Mucosa of stomach (tissue), 1 donor: ENCODE measurements at regions not wholly inside any gene's neighbourhood (a gene's known extent, or its start where the extent isn't known, plus 50 kb on each side); places are given as distances from the start of the nearest gene placed in this dataset.

Experiments used
- H3K27me3 ChIP-seq: one replicate; pipeline ENCODE4 v1.7.0; 2013; ENCODE audit warnings: mild to moderate bottlenecking, low read length; ENCODE audit not compliant: control insufficient read depth, insufficient read depth
- H3K36me3 ChIP-seq: one replicate; pipeline ENCODE4 v1.7.0; 2013; ENCODE audit warnings: low read length; ENCODE audit not compliant: control insufficient read depth, insufficient read depth
- H3K4me1 ChIP-seq: one replicate; pipeline ENCODE4 v1.7.0; 2013; ENCODE audit warnings: mild to moderate bottlenecking, low read length; ENCODE audit not compliant: control insufficient read depth, insufficient read depth
- H3K4me3 ChIP-seq: one replicate; pipeline ENCODE4 v1.7.0; 2013; ENCODE audit warnings: low read length
- H3K9ac ChIP-seq: one replicate; pipeline ENCODE4 v1.7.0; 2013; ENCODE audit warnings: mild to moderate bottlenecking, low read length, moderate library complexity
- H3K9me3 ChIP-seq: one replicate; pipeline ENCODE4 v1.7.0; 2013; ENCODE audit warnings: mild to moderate bottlenecking, low read length, moderate library complexity; ENCODE audit not compliant: control insufficient read depth
- donor health status: Pancreatic carcinoma.

DNA sequence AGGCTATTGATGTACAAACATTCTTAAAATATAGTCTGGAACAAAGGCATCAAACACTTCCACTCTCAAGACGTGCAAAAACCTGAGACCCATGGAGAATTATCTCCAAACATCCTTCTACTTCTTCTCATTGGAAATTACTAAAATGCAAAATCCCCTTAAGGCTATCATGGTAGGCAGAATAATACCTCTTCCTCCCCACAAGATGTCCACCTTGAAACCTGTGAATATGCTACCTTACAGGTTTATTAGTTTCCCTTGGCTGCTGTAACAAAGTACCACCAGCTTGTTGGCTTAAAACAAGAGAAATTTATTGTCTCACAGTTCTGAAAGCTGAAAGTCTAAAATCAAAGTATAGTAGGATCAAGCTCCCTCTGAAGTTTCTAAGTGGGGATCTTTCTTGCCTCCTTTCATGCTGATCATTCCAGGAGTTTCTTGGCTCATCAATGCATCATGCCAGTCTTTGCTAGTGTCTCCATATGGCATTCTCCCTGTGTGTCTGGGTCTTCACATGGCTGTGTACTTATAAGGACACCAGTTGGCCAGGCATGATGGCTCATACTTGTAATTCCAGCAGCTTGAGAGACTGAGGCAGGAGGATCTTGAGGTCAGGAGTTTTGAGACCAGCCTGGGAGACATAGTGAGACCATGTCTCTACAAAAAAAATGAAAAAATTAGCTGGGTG, 163.7 kb upstream of the NCK2 start:
- no peaks in the 10 kb centered on the region for H3K27me3 ChIP-seq
- H3K9me3 ChIP-seq, result no peaks in the 10 kb centered on the region
- no peaks in the 10 kb centered on the region for H3K36me3 ChIP-seq
- peaks cover 47% of the 10 kb centered on the region for H3K4me1 ChIP-seq
- H3K4me3 ChIP-seq, result no peak overlapping the region
- H3K9ac ChIP-seq, result no peak overlapping the region

DNA sequence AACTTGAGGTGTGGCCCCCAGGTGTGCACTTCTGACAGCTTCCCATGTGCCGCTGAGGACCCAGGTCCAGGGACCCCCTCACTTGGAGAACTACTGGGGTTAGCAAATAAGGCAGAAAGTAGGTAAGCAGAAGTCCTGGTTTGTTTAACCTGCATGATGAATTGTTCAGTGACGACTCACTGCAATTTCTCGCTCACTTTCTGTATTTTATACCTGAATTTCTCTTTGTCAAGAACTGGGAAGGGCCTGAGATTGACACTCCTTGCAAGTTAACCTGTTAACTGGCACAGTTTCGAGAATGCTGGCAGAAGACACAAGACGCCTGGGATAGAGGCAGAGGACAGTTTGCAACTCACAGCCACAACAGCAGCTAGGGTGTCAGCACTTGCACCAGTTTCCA, 164.5 kb upstream of the NCK2 start:
- H3K4me3 ChIP-seq, result no peak overlapping the region
- H3K9ac ChIP-seq, result no peak overlapping the region
- H3K27me3 ChIP-seq, result no peaks in the 10 kb centered on the region
- H3K4me1 ChIP-seq, result peaks cover 54% of the 10 kb centered on the region
- no peaks in the 10 kb centered on the region for H3K9me3 ChIP-seq
- H3K36me3 ChIP-seq, result no peaks in the 10 kb centered on the region

DNA sequence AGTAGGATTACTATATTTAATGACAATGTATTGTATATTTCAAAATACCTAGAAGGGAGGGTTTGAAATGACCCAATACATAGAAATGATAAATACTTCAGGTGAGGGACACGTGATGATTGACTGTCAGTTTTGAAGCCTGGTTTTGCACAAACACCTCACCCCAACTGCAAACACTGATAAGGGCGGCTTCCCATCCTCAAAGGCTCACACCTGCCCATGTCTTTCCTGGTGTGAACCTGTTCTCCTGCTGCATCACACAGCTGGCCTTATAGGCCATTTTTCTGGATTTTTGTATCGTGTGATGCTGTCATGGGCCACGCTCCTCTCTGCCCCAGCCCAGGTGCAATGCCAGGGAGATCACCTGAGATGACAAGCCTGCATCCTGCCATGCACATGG, 166.5 kb upstream of the NCK2 start:
- Histone ChIP-seq H3K9me3 (no peaks in the 10 kb centered on the region), H3K36me3 (no peaks in the 10 kb centered on the region), H3K4me3 (no peak overlapping the region), H3K9ac (no peak overlapping the region), H3K4me1 (peaks cover 48% of the 10 kb centered on the region), H3K27me3 (no peaks in the 10 kb centered on the region)

DNA sequence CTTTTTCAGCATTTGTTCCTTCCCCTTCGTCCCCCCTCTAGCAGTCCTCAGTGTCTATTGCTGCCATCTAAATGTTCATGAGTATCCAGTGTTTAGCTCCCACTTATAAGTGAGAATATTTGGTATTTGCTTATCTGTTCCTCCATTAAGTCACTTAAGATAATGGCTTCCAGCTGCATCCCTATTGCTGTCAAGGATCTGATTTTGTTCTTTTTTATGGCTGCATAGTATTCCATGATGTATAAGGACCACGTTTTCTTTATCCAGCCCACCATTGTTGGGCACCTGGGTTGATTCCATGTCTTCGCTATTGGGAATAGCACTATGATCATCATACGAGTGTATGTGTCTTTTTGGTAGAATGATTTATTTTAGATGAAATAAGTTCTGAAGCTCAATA, 166.9 kb upstream of the NCK2 start:
- Histone ChIP-seq H3K27me3 (no peaks in the 10 kb centered on the region), H3K4me1 (peaks cover 51% of the 10 kb centered on the region), H3K4me3 (no peak overlapping the region), H3K9me3 (no peaks in the 10 kb centered on the region), H3K36me3 (no peaks in the 10 kb centered on the region), H3K9ac (no peak overlapping the region)

DNA sequence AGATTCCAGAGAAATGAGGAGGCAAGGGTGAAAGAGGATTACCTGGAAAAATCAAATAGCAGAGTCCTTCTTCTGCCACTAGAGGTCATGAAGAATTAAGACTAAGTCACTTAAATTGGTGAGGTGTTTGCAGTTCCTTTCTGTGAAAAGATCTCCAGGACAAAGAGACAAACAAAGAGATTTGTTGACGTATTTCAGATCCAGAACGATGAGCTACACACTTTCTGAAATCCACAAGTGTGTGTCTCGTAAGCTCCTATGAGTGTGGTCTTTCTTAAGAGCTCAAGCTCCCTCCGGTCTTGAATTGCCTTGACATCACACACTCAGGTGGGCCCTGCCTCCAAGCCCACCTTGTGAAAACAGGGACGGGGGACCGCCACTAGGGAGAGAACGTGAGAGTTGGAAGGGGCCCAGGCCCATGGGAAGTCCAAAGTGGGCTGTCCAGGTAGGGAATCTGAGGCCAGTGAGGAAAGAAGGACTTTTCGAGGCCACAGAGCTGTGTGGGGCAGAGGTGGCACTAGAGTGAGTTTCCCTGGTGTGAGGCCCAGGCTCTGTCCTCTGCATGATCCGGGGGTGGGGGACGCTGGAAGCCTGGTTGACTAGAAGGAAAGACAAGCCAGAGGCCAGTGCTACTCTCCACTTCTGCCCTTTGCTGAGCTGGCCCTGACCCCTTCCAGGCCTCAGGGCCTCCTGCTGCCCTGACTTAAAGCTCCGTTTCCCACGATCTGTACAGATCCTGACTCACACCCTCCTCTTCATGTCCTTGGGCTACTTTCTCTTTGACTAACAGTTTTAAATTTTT, 168.1 kb upstream of the NCK2 start:
- Histone ChIP-seq H3K4me3 (no peak overlapping the region), H3K9ac (peak overlapping the region; percentile 55)

DNA sequence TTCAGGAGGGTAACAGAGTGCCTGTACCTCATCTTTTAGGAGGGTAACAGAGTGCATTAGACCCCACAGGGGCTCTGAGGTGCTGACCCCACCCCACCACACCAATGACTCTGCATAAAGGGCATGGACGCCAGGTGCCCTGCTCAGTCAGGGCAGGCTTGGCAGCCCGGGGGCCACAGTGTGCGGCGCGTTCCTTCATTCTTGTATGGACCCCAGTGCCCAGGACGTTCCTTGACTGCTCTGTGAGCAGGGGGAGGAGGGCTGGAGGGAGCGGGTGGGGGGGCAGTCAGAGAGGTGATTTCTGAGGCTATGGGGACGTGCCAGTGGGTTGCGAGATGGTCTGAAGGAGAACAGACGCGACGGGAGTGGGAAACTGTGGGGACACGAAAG, 168.7 kb upstream of the NCK2 start:
- Histone ChIP-seq H3K36me3 (no peaks in the 10 kb centered on the region), H3K9ac (peak overlapping the region; percentile 55), H3K4me3 (no peak overlapping the region), H3K4me1 (peaks cover 37% of the 10 kb centered on the region), H3K9me3 (no peaks in the 10 kb centered on the region), H3K27me3 (no peaks in the 10 kb centered on the region)

More for the DNA sequence above, 168.1 kb upstream of the NCK2 start:
- Histone ChIP-seq H3K27me3 (no peaks in the 10 kb centered on the region), H3K4me1 (peaks cover 40% of the 10 kb centered on the region), H3K36me3 (no peaks in the 10 kb centered on the region), H3K9me3 (no peaks in the 10 kb centered on the region)

DNA sequence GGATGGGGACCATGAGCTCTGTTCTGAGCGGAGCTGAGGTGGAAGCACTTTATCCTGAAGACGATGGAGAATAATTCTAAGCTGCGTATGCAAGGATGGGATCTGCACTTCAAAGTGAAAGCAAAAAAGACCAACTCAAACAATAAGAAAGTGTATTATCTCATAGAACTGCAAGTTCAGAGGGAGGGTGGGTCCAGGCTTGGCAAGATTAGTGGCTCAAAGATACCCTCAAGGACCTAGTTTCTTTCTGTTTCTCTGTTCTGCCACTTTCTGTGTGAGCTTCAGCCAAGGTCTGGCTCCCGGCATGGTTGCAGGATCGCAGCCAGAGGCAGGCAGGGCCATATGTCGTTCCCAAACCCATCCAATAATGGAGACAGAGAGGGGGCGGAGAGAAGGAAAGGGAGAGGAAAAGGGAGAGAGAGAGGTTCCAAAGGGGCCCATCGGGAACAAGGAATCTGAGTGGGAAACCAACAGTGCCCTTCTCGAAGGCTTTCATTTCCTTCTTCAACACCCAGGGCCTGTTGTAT, 169.2 kb upstream of the NCK2 start:
- Histone ChIP-seq H3K4me3 (no peak overlapping the region), H3K9ac (peak overlapping the region; percentile 55), H3K4me1 (peaks cover 37% of the 10 kb centered on the region), H3K9me3 (no peaks in the 10 kb centered on the region), H3K36me3 (no peaks in the 10 kb centered on the region), H3K27me3 (no peaks in the 10 kb centered on the region)

DNA sequence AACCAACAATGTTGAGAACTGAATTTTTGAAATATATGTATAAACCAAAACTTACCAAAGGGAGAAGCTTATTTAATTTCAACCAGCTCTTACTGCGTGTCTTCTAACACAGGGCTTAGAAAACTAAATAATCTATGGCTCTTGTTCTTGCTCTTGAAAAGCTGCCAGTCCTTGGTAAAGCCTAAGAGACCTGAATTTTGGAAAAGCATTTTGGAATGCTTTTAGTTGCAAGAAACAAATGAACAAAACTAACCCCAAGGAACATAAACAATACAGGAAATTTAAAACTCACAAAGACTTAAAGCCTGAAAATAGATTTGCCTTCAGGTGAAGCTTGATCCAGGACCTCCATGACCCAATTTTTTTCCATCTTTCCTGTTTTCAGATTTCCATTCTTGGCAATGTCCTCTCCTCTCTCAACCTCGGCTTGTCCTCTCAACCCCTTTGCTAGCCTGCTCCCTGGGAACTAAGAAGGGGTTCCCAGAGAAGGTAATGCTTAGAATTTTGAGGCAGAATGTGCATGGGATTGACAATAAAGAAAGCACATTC, 169.8 kb upstream of the NCK2 start:
- Histone ChIP-seq H3K9ac (no peak overlapping the region), H3K9me3 (no peaks in the 10 kb centered on the region), H3K4me3 (no peak overlapping the region), H3K27me3 (no peaks in the 10 kb centered on the region), H3K36me3 (no peaks in the 10 kb centered on the region), H3K4me1 (peaks cover 37% of the 10 kb centered on the region)

DNA sequence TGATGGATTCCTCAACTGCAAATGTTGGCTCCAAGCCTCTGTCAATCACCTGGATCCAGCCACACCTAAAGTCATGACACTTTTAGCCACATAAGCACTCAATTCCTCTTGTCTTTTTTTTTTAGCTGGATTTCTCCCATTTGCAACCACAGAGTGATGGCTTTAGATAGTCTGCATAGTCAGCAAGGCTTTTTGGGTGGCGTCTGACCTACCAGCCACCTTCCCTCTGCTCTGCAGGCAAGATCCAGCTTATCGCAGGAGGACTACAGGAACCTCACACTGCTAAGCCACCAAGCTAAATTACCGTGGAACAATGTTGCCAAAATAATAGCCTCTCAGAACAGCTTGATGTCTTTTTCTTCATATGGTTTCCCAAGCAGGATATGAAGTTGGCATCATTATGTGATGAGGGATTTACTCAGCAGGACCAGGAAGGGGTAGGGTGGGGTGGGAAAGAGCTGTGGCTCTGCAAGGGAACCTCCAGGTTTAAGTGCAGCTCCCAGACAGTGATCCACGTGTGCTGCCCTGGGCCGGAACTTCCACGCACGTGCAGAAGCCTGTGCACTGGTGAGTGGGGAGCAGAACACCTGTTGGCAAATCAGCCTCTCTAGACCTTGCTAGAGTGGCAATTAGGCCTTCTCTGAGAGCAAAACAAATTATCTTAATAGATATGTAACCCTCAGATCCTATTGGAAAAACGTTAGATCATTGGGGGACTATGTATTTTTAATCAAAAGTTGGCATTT, 170.6 kb upstream of the NCK2 start:
- Histone ChIP-seq H3K4me3 (no peak overlapping the region), H3K27me3 (no peaks in the 10 kb centered on the region), H3K36me3 (no peaks in the 10 kb centered on the region), H3K9me3 (no peaks in the 10 kb centered on the region), H3K4me1 (peaks cover 37% of the 10 kb centered on the region), H3K9ac (no peak overlapping the region)

DNA sequence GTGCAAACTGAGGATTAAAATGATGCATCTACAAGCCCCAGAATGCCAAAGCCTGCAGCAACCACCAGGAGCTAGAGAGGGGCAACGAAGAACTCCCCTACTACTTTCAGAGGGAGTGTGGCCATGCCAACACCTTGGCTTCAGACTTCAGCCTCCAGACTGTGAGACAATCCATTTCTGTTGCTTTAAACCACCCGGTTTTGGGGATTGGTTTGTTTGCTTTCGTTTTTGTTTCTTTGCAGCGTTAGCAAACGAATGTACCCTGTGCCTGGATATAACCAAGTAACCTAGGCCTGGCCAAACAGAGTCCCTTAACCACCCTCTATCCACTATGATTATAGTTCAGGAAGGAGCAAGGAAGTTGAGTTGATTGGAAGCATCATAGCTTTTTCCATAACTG, 171.2 kb upstream of the NCK2 start:
- Histone ChIP-seq H3K9me3 (no peaks in the 10 kb centered on the region), H3K4me3 (no peak overlapping the region), H3K27me3 (no peaks in the 10 kb centered on the region), H3K4me1 (peaks cover 37% of the 10 kb centered on the region), H3K36me3 (no peaks in the 10 kb centered on the region), H3K9ac (no peak overlapping the region)

DNA sequence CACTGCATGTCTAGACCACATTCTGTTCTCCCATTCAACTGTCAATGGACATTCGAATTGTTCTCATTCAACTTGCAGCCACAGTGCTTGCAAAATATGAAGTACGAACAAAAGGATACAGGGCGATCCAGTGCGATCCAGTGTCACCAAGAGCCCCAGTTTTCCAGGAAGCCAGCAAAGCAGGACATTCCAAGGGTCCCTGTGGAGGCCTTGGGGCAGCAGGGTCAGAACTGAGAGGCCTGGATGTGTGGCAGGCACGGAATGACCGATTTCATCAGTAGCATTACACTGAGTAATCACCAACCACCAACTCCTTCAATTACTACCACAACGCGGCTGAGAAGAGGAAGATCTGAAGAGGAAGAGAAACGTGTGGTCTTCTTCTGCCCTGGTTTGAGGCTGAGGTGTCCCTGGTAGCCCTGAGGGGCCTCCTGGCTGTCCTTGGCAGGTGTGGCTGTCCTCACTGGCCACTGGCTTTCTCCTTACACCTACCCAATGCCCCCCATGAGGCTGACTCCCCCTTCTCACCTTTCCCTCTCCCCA, 172.7 kb upstream of the FHL2 start:
- H3K27me3 ChIP-seq, result peaks cover 4% of the 10 kb centered on the region
- H3K9me3 ChIP-seq, result no peaks in the 10 kb centered on the region
- H3K4me1 ChIP-seq, result peaks cover 32% of the 10 kb centered on the region
- no peaks in the 10 kb centered on the region for H3K36me3 ChIP-seq
- no peak overlapping the region for H3K9ac ChIP-seq
- H3K4me3 ChIP-seq, result no peak overlapping the region
